ENCODE measurements at regions not wholly inside any gene's neighbourhood (a gene's known extent, or its start where the extent isn't known, plus 50 kb on each side); places are given as distances from the start of the nearest gene placed in this dataset.

DNA sequence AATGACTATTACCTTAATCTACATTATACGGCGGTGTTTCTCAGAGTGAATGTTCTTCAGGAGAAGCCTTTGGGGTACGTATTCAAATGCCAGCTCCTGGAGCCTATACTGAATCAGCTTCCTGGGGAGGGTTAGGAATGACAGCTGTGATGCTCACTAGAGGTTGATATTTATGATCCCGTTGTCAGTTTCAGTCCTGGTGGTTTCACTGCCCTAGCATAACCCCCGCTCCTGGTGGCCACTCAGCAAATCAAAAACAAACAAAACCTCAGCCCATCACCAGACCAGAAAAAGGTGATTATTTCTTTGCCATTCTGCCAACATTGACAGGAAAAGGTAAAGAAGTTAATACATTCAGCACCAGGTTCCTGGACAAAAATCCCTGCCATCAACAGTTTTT is 136.5 kb upstream of the CRY1 start:
- DNase-seq (ENCODE audit: extremely low spot score, unreplicated experiment), result no peak
- H3K27ac Mint-ChIP-seq (ENCODE audit: unreplicated experiment), result no peak overlapping the region
- peaks cover 3% of the 10 kb centered on the region for H3K4me1 Mint-ChIP-seq (ENCODE audit: unreplicated experiment)
- no peak for TF ChIP-seq CTCF (IDR thresholded peaks at IDR 0.05)
- peaks cover 9% of the 10 kb centered on the region for H3K27me3 Mint-ChIP-seq (ENCODE audit: unreplicated experiment)
- H3K4me3 Mint-ChIP-seq (ENCODE audit: unreplicated experiment), result no peak overlapping the region
- H3K9me3 Mint-ChIP-seq (ENCODE audit: unreplicated experiment), result no peaks in the 10 kb centered on the region
- H3K36me3 Mint-ChIP-seq (ENCODE audit: unreplicated experiment), result no peaks in the 10 kb centered on the region

- H3K36me3 Mint-ChIP-seq (ENCODE audit: unreplicated experiment), result no peaks in the 10 kb centered on the region
- no peaks in the 10 kb centered on the region for H3K9me3 Mint-ChIP-seq (ENCODE audit: unreplicated experiment)
- TF ChIP-seq CTCF (IDR thresholded peaks at IDR 0.05), result no peak
Measured at GRCh38 chr12:107231303-107231702, 138.0 kb upstream of the CRY1 start.

DNA sequence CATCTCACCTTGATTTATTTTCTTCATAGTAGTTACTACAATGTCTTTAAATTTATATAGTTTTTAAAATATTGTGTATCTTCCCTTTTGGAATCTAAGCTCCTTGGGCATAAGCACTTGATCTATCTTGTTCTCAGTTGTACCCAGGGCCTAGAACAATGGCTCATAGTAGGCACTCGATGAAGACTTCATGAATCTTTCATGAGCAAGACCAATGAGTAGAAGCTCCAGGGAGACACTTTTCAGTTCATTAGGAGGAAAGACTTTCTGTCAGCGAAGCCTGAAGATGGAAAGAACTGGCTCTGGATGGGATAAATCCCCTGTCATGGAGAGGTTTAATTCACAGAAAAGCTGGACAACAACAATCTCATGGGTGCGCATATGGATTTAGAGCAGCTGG is 140.2 kb upstream of the CRY1 start:
- TF ChIP-seq CTCF (IDR thresholded peaks at IDR 0.05), result no peak
- Mint-ChIP-seq H3K27me3 (ENCODE audit: unreplicated experiment) (peaks cover 8% of the 10 kb centered on the region), H3K4me1 (ENCODE audit: unreplicated experiment) (no peaks in the 10 kb centered on the region), H3K9me3 (ENCODE audit: unreplicated experiment) (no peaks in the 10 kb centered on the region), H3K4me3 (ENCODE audit: unreplicated experiment) (no peak overlapping the region), H3K36me3 (ENCODE audit: unreplicated experiment) (no peaks in the 10 kb centered on the region), H3K27ac (ENCODE audit: unreplicated experiment) (no peak overlapping the region)
- no peak for DNase-seq (ENCODE audit: extremely low spot score, unreplicated experiment)

More at GRCh38 chr12:107231303-107231702, 138.0 kb upstream of the CRY1 start:
- Mint-ChIP-seq H3K27me3 (ENCODE audit: unreplicated experiment) (peaks cover 9% of the 10 kb centered on the region), H3K27ac (ENCODE audit: unreplicated experiment) (no peak overlapping the region), H3K4me1 (ENCODE audit: unreplicated experiment) (no peaks in the 10 kb centered on the region), H3K4me3 (ENCODE audit: unreplicated experiment) (no peak overlapping the region)
- no peak for DNase-seq (ENCODE audit: extremely low spot score, unreplicated experiment)

GRCh38 chr12:107235600-107235999 is 142.3 kb upstream of the CRY1 start:
- TF ChIP-seq CTCF (IDR thresholded peaks at IDR 0.05), result no peak
- no peak for DNase-seq (ENCODE audit: extremely low spot score, unreplicated experiment)
- Mint-ChIP-seq H3K27ac (ENCODE audit: unreplicated experiment) (no peak overlapping the region), H3K4me3 (ENCODE audit: unreplicated experiment) (no peak overlapping the region), H3K36me3 (ENCODE audit: unreplicated experiment) (no peaks in the 10 kb centered on the region), H3K4me1 (ENCODE audit: unreplicated experiment) (no peaks in the 10 kb centered on the region), H3K9me3 (ENCODE audit: unreplicated experiment) (no peaks in the 10 kb centered on the region), H3K27me3 (ENCODE audit: unreplicated experiment) (peaks cover 3% of the 10 kb centered on the region)

GRCh38 chr12:107236824-107237511 is 143.6 kb upstream of the CRY1 start:
- Mint-ChIP-seq H3K27me3 (ENCODE audit: unreplicated experiment) (peaks cover 3% of the 10 kb centered on the region), H3K27ac (ENCODE audit: unreplicated experiment) (no peak overlapping the region)

More at GRCh38 chr12:107236824-107237511, 143.6 kb upstream of the CRY1 start:
- Mint-ChIP-seq H3K36me3 (ENCODE audit: unreplicated experiment) (no peaks in the 10 kb centered on the region), H3K4me1 (ENCODE audit: unreplicated experiment) (no peaks in the 10 kb centered on the region), H3K9me3 (ENCODE audit: unreplicated experiment) (no peaks in the 10 kb centered on the region), H3K4me3 (ENCODE audit: unreplicated experiment) (no peak overlapping the region)
- TF ChIP-seq CTCF (IDR thresholded peaks at IDR 0.05), result no peak
- no peak for DNase-seq (ENCODE audit: extremely low spot score, unreplicated experiment)

Measured in osteocyte (in vitro differentiated cells).